ENCODE measurements at regions not wholly inside any gene's neighbourhood (a gene's known extent, or its start where the extent isn't known, plus 50 kb on each side); places are given as distances from the start of the nearest gene placed in this dataset.

GRCh38 chr10:3433988-3434387, 261.4 kb upstream of the PITRM1 start:
- TF ChIP-seq, protein P1, sequence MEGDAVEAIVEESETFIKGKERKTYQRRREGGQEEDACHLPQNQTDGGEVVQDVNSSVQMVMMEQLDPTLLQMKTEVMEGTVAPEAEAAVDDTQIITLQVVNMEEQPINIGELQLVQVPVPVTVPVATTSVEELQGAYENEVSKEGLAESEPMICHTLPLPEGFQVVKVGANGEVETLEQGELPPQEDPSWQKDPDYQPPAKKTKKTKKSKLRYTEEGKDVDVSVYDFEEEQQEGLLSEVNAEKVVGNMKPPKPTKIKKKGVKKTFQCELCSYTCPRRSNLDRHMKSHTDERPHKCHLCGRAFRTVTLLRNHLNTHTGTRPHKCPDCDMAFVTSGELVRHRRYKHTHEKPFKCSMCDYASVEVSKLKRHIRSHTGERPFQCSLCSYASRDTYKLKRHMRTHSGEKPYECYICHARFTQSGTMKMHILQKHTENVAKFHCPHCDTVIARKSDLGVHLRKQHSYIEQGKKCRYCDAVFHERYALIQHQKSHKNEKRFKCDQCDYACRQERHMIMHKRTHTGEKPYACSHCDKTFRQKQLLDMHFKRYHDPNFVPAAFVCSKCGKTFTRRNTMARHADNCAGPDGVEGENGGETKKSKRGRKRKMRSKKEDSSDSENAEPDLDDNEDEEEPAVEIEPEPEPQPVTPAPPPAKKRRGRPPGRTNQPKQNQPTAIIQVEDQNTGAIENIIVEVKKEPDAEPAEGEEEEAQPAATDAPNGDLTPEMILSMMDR (IDR thresholded peaks at IDR 0.05; ENCODE audit: low read length): no peak
- TF ChIP-seq EZH2 (IDR thresholded peaks at IDR 0.05; ENCODE audit: borderline replicate concordance, low read length): no peak
